Limb (tissue), 2 donors: ENCODE measurements at regions not wholly inside any gene's neighbourhood (a gene's known extent, or its start where the extent isn't known, plus 50 kb on each side); places are given as distances from the start of the nearest gene placed in this dataset.
A peak's percentile ranks its signal among the peaks of the same experiment; 100 is the strongest.

ENCODE experiments used
- DNase-seq, 2 donors: peaks; one replicate each; pipeline ENCODE4 v3.0.0-alpha.2; 2016; ENCODE audit errors: extremely low spot score in 2 of 2

DNA sequence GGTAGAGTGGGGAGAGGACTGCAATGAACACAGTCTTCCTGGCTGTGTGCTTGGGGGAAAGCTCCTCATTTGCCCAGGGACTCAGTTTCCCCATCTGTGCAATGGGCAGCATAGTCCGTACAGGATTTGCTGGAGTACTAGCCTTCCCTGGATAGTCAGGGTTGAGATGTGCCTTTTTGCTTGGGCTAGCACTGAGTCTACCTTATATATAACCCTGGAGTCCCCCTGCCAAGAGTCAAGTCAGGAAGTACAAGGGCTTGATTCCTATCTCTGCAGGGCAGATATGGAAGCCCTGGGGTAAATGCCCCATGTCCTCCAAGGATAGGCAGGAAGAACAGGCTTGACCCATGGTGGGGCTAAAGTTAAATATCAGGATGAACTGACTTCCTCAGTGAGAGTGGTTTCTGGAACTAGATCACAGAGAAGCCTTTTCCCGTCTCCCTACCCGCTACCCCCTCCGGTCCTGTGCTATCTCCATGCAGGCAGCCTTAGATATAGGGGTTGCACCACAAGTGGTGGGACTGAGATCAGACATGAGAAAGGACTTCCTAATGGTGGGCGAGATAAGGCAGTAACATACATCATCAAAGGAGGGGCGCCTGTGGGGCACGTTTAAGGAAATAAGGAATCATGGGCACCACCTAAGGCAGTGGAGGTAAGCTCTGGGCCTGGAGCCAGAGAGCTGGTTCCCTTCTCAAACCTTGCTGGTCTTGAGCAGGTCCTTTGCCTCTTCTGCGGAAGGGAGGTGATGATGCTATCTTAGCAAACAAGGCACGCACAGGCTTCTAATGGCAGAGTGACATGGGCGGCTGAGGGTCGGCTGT is 157.9 kb downstream of the MRPL14 start:
- DNase-seq, result no peak

- DNase-seq, result peak in 1 of 2 donors; percentile 16
Observed at GRCh38 chr6:43968110-43968965, 158.9 kb downstream of the MRPL14 start.

DNA sequence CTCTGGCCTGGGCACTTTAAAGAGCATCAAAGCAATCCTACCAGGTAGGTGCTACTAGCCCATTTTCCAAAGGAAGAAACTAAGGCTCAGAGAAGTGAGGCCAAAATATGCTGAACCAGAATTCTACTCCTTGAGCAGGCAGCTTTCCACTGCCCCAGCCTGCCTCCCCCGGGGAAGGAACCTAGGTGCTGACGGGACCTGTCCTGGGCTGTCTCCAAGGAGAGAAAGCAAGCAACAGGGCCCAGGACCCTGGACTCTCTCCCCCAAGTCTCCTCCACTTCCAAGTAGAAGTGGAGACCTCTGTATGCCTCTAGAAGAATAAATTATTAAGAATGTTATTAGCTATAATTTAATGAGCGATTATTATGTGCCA is 159.5 kb downstream of the MRPL14 start:
- DNase-seq, result no peak

DNA sequence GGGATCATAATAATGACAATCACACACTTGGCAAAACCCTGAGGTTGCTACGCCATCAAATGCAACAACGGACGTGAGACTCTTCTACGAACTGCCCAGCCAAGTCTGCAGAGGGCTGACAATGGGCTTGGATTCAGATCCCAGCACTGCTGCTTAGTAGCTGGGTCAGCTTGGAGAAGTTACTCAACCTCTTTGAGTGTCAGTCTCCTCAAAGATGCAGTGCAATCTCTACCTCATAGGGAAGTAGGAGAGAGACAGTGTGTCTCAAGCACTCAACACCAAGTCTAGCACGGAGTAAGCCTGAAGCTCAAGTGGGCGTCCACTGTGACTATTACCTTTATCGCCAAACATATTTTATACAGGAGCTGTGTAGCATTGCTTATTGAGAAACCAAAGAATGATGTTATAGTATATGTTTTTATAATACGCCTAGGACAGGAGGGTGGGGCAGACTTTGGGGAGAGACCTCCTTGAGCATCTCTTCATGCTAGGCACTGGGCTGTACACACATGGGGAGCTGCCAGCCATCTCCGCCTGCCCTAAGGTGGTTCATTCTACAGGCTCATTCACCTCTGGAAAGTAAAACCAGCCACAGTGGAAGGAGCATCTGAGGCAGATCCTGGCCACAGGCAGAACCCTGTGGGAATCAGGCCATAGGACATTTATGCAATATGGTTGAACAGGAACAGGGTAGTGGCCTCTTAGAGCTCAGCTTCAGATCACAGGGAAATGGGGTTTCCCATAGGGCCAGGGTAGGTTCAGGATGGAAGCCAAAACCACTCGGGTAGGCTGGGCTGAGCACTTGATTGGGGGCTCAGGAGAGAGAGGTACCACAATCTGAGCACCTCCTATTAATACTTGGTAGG is 160.2 kb downstream of the MRPL14 start:
- DNase-seq, result no peak

GRCh38 chr6:43966374-43966658 is 160.9 kb downstream of the MRPL14 start:
- DNase-seq, result no peak

DNA sequence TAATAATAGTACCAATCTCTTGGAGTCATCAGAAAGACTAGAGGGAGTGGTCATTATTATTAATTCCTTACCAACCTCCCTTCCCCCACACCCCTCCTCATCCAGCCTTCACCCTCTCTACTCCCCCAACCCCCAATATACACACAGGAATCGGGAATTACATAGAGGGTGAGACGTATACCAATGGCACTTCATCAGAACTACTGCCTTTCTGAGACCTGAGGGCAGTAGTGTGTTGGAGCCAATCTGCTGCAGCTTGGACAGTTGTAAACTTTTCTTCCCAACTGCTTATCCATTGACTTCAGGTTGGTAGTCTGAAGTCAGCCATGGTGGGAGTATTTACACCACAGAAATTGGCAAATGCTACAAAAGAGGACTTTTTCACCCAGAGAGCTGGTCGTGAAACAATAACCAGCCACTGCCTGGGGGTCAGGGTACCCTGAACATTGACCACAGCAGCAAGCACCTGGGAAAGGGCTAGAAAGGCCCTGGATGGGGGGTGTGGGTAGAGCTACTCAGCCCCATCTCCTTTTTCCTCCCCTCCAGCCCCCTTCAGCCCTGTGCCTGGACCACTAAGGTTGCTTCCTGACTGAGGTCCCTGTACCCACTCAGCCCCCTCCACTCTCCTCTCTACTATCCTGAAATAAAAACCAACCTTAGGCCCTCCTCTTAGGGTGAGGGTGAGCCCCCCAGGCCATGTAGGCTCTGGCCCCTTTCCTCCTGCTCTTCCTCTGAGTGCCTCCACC is 161.5 kb downstream of the MRPL14 start:
- no peak for DNase-seq

- peak in 1 of 2 donors; percentile 20 for DNase-seq
Observed at GRCh38 chr6:43964659-43965570, 162.3 kb downstream of the MRPL14 start.

DNA sequence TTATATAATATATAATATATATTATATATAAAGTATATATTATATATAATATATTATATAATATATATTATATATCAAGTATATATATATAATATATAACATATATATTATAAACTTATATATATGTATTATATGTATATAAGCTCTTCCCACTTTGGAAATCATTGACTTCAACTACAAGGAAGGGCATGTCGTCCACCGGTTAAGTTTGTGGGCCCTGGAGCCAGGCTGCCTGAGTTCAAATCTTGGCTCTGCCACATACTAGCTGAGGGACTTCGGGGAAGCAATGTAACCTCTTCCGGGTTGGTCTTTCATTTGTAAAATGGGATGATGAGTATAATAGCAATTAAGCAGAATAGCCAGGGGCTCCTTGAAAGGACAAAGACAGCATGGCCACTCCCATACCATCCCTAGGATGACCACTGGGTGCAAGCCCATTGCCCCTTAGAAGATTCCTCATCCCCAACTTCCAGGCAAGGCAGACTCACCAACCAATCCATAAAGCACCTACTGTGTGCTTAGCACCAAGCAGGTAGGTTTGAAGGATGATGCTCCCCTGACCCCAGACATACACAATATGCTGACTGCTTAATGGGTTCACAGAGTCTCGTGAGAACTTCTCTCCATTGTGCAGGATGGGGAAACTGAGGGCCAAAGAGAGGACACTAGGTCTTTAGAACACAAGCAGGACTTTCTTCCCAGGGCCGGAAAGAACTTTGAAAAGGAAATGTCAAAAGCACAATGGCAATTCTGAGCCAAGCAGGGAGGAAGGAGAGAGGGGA is 163.2 kb downstream of the MRPL14 start:
- no peak for DNase-seq

DNA sequence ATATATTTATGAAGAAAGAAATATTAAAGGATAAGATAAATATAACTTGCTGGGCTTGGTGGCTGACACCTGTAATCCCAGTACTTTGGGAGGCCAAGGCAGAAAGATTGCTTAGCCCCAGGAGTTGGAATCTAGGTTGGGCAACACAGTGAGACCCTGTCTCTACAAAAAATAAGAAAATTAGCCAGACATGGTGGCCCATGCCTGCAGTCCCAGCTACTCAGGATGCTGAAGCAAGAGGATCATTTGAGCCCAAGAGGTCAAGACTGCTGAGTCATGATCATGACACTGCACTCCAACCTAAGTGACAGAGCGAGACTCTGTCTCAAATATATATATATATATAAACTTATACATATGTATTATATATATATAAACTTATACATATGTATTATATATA is 164.0 kb downstream of the MRPL14 start:
- DNase-seq, result no peak

- no peak for DNase-seq
Observed at GRCh38 chr6:43962458-43962857, 164.8 kb downstream of the MRPL14 start.

DNA sequence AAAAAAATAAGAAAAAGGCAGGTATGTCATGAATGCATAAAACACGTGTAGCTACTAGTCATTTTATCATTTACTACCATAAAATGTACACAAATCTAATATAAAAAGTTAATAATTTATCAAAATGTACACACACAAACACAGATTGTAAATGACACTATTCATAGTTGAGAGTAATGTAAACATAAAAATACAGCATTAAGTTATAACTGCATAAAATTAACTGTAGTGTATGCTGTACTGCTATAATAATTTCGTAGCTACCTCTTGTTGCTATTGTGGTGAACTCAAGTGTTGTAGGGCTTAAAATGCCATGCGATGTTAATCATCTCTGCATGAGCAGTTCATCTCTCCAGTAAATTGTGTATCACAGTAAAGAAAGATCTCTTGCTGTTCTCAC is 170.0 kb downstream of the MRPL14 start:
- DNase-seq, result no peak

GRCh38 chr6:43956478-43956877 is 170.8 kb downstream of the MRPL14 start:
- DNase-seq, result no peak

GRCh38 chr6:43954311-43955131 is 172.7 kb downstream of the MRPL14 start:
- peak in 1 of 2 donors; percentile 25 for DNase-seq

DNA sequence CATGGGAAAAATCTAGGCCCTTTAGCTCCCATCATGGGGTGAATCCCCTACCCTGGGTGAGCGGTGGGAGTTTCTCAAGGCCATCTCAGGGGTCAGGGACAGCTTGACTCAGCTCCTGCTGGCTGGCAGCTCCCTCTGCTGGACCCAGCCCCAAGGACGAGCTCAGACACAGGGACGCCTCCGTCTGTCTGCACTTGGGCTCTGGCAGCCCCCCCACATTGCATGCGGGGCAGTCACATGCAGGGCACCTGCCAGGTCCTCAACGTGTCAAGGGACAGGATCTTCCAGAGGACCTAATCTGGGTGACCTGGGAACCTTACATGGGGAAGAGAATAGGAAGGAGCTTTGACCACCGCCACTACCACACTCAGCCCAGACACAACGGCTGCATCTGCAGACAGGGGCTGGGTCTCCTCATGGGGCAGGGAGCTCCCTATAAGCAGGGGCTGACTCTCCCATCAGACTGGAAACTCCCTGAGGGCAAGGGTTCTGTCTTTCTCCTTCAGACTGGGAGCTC is 173.4 kb downstream of the MRPL14 start:
- DNase-seq, result peak in 1 of 2 donors; percentile 29

GRCh38 chr6:43953256-43953655 is 174.0 kb downstream of the MRPL14 start:
- DNase-seq, result no peak

DNA sequence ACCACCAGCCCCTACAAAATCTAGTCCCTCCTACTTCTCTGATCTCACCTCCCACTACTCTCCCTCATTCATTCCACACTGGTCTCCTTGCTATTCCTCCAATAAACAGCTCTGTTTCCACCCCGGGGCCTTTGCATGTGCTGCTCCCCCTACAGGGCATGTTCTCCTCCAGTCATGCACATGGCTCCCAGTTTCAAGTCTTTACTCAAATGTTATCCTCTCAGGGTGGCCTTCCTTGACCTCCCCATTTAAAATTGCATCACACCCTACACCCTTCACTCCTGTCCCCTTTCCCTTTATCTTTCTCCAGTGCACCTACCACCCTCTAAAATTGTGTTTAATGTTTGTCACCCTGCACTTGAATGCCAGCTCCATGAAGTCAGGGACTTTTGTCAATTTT is 174.5 kb downstream of the MRPL14 start:
- DNase-seq, result no peak

GRCh38 chr6:43951756-43952675 is 175.2 kb downstream of the MRPL14 start:
- DNase-seq, result no peak
